Breast epithelium (tissue), 3 donors: ENCODE measurements at regions not wholly inside any gene's neighbourhood (a gene's known extent, or its start where the extent isn't known, plus 50 kb on each side); places are given as distances from the start of the nearest gene placed in this dataset.

Experiments
- POLR2A ChIP-seq: fragments of 450-650 bp; IDR thresholded peaks from one replicate; pipeline ENCODE4 v1.6.1; 2016; ENCODE audit warnings: antibody characterized with exemption, mild to moderate bottlenecking, moderate library complexity
- POLR2AphosphoS5 ChIP-seq, 3 donors: sonication (generic); formaldehyde crosslinking; IDR thresholded peaks; one replicate each; pipeline ENCODE4 v1.6.1; 2017; ENCODE audit warnings: antibody characterized with exemption in 3 of 3
- TF ChIP-seq, protein P1 (sequence below), 3 donors: fragments of 450-650 bp; IDR thresholded peaks; one replicate each; pipeline ENCODE4 v1.5.1; 2016 to 2017; ENCODE audit warnings: antibody characterized with exemption in 3 of 3, mild to moderate bottlenecking in 3 of 3, moderate library complexity in 3 of 3

DNA sequence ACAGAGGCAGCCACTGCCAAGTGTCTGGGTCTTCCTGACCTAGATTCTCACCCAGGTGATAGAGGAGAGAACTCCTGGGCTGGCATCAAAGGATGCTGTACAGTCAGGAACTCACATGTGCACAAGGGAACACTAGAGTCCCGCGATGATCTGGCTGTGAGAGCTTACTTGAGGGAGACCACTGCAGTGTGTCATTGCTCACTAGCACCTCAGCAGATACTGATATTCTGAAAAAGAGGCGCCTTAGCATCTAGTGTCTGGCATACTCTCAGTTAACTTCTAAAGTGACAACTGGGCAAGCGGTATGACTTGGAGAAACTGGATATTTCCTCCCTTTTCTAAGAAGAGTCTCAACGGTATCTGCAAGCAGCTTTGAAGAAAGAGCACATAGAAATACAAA lies 189.9 kb downstream of the CMPK2 start:
- TF ChIP-seq POLR2AphosphoS5 (IDR thresholded peaks at IDR 0.05) (no peak), POLR2A (no peak)
- TF ChIP-seq, protein P1, sequence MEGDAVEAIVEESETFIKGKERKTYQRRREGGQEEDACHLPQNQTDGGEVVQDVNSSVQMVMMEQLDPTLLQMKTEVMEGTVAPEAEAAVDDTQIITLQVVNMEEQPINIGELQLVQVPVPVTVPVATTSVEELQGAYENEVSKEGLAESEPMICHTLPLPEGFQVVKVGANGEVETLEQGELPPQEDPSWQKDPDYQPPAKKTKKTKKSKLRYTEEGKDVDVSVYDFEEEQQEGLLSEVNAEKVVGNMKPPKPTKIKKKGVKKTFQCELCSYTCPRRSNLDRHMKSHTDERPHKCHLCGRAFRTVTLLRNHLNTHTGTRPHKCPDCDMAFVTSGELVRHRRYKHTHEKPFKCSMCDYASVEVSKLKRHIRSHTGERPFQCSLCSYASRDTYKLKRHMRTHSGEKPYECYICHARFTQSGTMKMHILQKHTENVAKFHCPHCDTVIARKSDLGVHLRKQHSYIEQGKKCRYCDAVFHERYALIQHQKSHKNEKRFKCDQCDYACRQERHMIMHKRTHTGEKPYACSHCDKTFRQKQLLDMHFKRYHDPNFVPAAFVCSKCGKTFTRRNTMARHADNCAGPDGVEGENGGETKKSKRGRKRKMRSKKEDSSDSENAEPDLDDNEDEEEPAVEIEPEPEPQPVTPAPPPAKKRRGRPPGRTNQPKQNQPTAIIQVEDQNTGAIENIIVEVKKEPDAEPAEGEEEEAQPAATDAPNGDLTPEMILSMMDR (IDR thresholded peaks at IDR 0.05), result no peak
